Peyer's patch (tissue), 4 donors: ENCODE measurements at regions not wholly inside any gene's neighbourhood (a gene's known extent, or its start where the extent isn't known, plus 50 kb on each side); places are given as distances from the start of the nearest gene placed in this dataset.

Source experiments
- DNase-seq, 3 donors: peaks; one replicate each; pipeline ENCODE4 v3.0.0-alpha.2; 2017 to 2019
- H3K27ac ChIP-seq, 4 donors: fragments of 200-600 bp; sonication (generic); one replicate each; pipeline ENCODE4 v1.5.1; 2016 to 2019
- H3K27me3 ChIP-seq, 2 donors: fragments of 200-600 bp; sonication (generic); one replicate each; pipeline ENCODE4 v1.5.1; 2019
- H3K36me3 ChIP-seq, 3 donors: fragments of 200-600 bp; sonication (generic); one replicate each; pipeline ENCODE4 v1.5.1; 2016 to 2019
- H3K4me1 ChIP-seq, 4 donors: fragments of 200-600 bp; sonication (generic); one replicate each; pipeline ENCODE4 v1.5.1; 2016 to 2019
- H3K4me3 ChIP-seq, 4 donors: fragments of 200-600 bp; sonication (generic); 1 replicate in 3 of 4; 2 replicates in 1 of 4; pipeline ENCODE4 v1.5.1; 2016 to 2019; ENCODE audit warnings: mild to moderate bottlenecking in 1 of 4
- H3K9me3 ChIP-seq, 4 donors: fragments of 200-600 bp; sonication (generic); one replicate each; pipeline ENCODE4 v1.5.1; 2016 to 2019; ENCODE audit warnings: mild to moderate bottlenecking in 1 of 4
- POLR2A ChIP-seq, 2 donors: fragments of 450-650 bp; IDR thresholded peaks; one replicate each; pipeline ENCODE4 v1.5.1; 2017; ENCODE audit warnings: antibody characterized with exemption in 2 of 2, mild to moderate bottlenecking in 2 of 2, moderate library complexity in 2 of 2
- TF ChIP-seq, protein P1 (sequence below), 6 experiments: fragments of 450-650 bp in 4 of 6; fragments of 200-600 bp in 2 of 6; sonication (generic) in 1 of 6; IDR thresholded peaks; one replicate each; pipeline ENCODE4 v1.5.1; 2017 to 2019; ENCODE audit warnings: antibody characterized with exemption in 6 of 6, mild to moderate bottlenecking in 3 of 6, moderate library complexity in 1 of 6

DNA sequence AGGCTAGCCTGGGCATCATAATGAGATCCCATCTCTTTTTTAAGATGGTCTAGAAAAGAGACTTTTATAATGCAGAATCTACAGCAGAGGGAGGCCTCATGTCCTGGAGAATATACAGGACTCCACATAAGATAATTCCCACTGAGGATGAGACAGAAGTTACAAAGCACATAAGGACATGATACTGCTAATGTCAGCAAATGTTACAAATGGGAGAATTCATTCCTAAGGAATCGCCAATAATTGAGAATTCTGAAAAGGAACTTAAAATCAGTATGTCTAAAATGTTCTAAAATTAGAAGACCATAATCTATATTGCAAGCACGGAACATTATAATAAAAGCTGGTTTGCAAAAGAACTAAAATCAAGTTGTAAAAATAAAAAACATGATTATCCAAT is 131.6 kb upstream of the PKDCC start:
- Histone ChIP-seq H3K4me3 (no peak overlapping the region), H3K27me3 (no peaks in the 10 kb centered on the region), H3K9me3 (no peaks in the 10 kb centered on the region), H3K27ac (no peak overlapping the region), H3K36me3 (no peaks in the 10 kb centered on the region), H3K4me1 (no peaks in the 10 kb centered on the region)
- no peak for DNase-seq
- no peak for TF ChIP-seq POLR2A (IDR thresholded peaks at IDR 0.05)
- TF ChIP-seq, protein P1, sequence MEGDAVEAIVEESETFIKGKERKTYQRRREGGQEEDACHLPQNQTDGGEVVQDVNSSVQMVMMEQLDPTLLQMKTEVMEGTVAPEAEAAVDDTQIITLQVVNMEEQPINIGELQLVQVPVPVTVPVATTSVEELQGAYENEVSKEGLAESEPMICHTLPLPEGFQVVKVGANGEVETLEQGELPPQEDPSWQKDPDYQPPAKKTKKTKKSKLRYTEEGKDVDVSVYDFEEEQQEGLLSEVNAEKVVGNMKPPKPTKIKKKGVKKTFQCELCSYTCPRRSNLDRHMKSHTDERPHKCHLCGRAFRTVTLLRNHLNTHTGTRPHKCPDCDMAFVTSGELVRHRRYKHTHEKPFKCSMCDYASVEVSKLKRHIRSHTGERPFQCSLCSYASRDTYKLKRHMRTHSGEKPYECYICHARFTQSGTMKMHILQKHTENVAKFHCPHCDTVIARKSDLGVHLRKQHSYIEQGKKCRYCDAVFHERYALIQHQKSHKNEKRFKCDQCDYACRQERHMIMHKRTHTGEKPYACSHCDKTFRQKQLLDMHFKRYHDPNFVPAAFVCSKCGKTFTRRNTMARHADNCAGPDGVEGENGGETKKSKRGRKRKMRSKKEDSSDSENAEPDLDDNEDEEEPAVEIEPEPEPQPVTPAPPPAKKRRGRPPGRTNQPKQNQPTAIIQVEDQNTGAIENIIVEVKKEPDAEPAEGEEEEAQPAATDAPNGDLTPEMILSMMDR (IDR thresholded peaks at IDR 0.05): no peak

DNA sequence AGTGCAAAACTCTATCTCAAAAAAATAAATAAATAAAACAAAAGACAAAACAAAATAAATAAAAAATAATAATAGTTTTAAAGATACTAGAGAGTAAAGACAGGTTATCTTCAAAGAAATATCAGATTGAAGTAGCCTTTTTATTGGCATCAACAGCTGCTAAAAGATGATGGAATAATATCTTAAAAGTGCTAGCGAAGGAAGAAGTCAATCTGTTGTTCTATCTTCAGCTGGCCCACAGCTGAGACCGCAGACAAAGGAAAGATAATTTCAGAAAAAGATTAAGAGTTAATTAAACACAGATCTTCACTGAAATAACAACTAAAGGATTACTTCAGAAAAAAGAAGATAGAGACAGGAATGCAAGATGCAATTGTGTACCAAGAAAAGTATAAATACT is 130.2 kb upstream of the PKDCC start:
- TF ChIP-seq, protein P1 (IDR thresholded peaks at IDR 0.05): no peak
- no peak for TF ChIP-seq POLR2A (IDR thresholded peaks at IDR 0.05)
- H3K4me3 ChIP-seq: no peak overlapping the region
- DNase-seq: no peak

DNA sequence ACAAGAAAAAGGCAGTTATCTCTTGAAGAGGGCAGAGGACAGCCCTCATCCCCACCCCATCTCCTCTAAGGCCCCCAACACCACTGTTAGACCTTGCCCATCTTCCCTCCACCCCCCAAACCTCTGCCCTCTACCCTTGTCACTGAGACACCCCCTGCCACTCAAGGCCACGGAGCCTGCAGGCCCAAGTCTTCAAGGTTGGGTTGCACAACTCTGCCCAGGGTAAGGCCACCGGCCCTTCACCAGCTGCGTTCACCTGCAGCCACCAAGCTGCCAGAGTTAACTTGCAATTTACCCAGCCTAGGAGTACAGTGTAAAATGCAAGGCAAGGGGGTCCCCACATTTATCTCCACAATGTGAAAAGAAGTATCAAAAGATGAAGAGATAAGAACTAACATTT is 128.7 kb upstream of the PKDCC start:
- Histone ChIP-seq H3K27ac (no peak overlapping the region), H3K9me3 (no peaks in the 10 kb centered on the region), H3K4me3 (no peak overlapping the region), H3K36me3 (no peaks in the 10 kb centered on the region), H3K27me3 (no peaks in the 10 kb centered on the region), H3K4me1 (no peaks in the 10 kb centered on the region)
- no peak for DNase-seq
- no peak for TF ChIP-seq POLR2A (IDR thresholded peaks at IDR 0.05)
- TF ChIP-seq, protein P1 (IDR thresholded peaks at IDR 0.05): no peak

More for the DNA sequence above, 130.2 kb upstream of the PKDCC start:
- no peak overlapping the region for H3K27ac ChIP-seq
- H3K4me1 ChIP-seq: no peaks in the 10 kb centered on the region
- no peaks in the 10 kb centered on the region for H3K9me3 ChIP-seq
- no peaks in the 10 kb centered on the region for H3K36me3 ChIP-seq
- no peaks in the 10 kb centered on the region for H3K27me3 ChIP-seq

DNA sequence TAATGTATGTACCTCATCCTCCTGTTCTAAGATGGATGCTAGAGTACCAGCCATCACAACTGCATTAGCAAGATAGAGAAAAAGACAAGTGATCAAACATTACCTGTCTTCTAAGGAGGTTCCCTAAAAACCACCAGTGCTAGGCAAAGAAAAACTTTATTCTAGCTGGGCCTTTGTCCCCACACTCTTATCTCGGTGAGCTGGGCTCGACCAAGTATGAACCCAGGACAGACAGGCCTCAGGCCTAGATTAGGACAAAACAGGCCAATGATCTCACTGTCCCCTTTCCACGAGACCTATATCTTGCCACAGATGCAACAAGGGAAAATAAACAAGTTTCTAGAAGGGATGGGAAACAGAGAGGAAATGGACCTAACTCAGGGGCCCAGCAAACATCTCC is 127.6 kb upstream of the PKDCC start:
- Histone ChIP-seq H3K27me3 (no peaks in the 10 kb centered on the region), H3K9me3 (no peaks in the 10 kb centered on the region), H3K4me1 (no peaks in the 10 kb centered on the region), H3K4me3 (no peak overlapping the region), H3K36me3 (no peaks in the 10 kb centered on the region), H3K27ac (no peak overlapping the region)
- no peak for DNase-seq
- TF ChIP-seq, protein P1 (IDR thresholded peaks at IDR 0.05): no peak
- no peak for TF ChIP-seq POLR2A (IDR thresholded peaks at IDR 0.05)

DNA sequence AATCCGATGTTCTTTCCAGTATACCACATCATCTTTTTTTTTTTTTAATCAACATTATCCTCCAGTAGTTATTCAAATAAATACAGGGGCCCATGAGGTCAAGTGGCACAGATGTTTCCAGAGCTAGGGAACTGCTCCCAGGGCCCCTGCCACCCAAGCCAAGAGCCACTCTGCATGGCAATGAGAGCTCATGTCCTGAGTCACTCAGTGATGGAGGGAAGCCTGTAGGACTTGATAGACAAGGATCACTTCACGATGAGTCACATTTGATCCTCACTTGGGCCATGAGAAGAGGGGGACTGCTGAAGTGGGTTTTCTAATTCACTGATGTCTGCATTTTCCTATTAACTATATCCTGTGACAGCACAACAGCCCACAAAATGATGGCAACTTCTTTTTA is 127.0 kb upstream of the PKDCC start:
- no peak overlapping the region for H3K4me3 ChIP-seq
- no peaks in the 10 kb centered on the region for H3K9me3 ChIP-seq
- no peak overlapping the region for H3K27ac ChIP-seq
- DNase-seq: no peak
- no peaks in the 10 kb centered on the region for H3K4me1 ChIP-seq
- TF ChIP-seq POLR2A (IDR thresholded peaks at IDR 0.05): no peak
- TF ChIP-seq, protein P1 (IDR thresholded peaks at IDR 0.05): no peak
- H3K27me3 ChIP-seq: no peaks in the 10 kb centered on the region
- H3K36me3 ChIP-seq: no peaks in the 10 kb centered on the region

DNA sequence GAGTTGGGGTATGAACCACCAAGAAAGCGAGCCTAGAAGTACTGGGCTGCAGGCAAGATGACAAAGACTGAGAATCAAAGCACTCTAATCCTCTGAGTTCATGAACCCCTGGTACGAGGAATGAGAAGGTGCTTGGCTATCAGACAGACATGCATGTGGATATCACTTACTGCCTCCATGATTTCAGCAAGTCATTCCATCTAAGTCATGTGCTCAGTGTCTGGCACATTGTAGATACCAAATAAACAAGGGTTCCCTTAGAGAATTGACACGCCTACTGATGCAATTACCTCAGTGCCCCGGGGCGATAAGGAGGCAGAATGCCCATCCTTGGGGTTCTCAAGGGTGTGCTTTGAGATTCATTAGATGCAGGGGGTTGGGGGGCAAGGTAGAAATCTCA is 125.6 kb upstream of the PKDCC start:
- Histone ChIP-seq H3K4me3 (no peak overlapping the region), H3K9me3 (no peaks in the 10 kb centered on the region), H3K4me1 (no peaks in the 10 kb centered on the region)

More for the DNA sequence above, 125.6 kb upstream of the PKDCC start:
- no peak for DNase-seq
- Histone ChIP-seq H3K27ac (no peak overlapping the region), H3K27me3 (no peaks in the 10 kb centered on the region), H3K36me3 (no peaks in the 10 kb centered on the region)
- no peak for TF ChIP-seq POLR2A (IDR thresholded peaks at IDR 0.05)
- TF ChIP-seq, protein P1 (IDR thresholded peaks at IDR 0.05): no peak
